K562 (cell line): ENCODE measurements at regions not wholly inside any gene's neighbourhood (a gene's known extent, or its start where the extent isn't known, plus 50 kb on each side); places are given as distances from the start of the nearest gene placed in this dataset.
"Not testable (repeated sequence)": the region's sequence is repeated elsewhere in the genome, so short reads cannot be mapped to it uniquely, and the experiment has no call there.

Experiments used
- ATAC-seq: fragments of 200-7000 bp; cut with Tn5 transposase; 3 replicates; pipeline ENCODE4 v1.9.1; 2020; ENCODE audit warnings: moderate library complexity
- BruUV-seq: library from RNA; stranded (reverse); fragments of 400-500 nt; replicated peaks from 2 replicates; lab custom pipeline; 2021; lab: Mats Ljungman, UMichigan
- CTCF ChIA-PET: fragments of 300-600 bp; formaldehyde crosslinking; extraction: SDS; loops from one replicate; lab custom pipeline; 2021; ENCODE audit warnings: low intra/inter-chr PET ratio; lab: Yijun Ruan, JAX
- POLR2A ChIA-PET: fragments of 300-600, 350-650 bp; sonication (Branson Sonifier 250); formaldehyde crosslinking; extraction: SDS; loops from one replicate; lab custom pipeline; 2021; ENCODE audit warnings: antibody characterized with exemption, inconsistent platforms; lab: Yijun Ruan, JAX
- DNase-seq, 4 experiments: peaks; one replicate each; pipeline versions ENCODE4 v3.0.0 to v3.0.0-alpha.2; 2011 to 2018; ENCODE audit warnings: low spot score in 3 of 4, mixed read lengths in 3 of 4; ENCODE audit errors: extremely low read depth in 1 of 4
- FAIRE-seq: peaks from 2 replicates; lab custom pipeline; 2011; peaks lifted over from hg19 to GRCh38; lab: Jason Lieb, UNC
- H2AFZ ChIP-seq: 2 replicates; pipeline ENCODE4 v1.6.0; 2011; ENCODE audit warnings: low read depth, low read length, control low read depth, inconsistent platforms
- H3K27ac ChIP-seq: fragments of 200-600 bp; 3 replicates; pipeline ENCODE4 v1.8.0; 2011; ENCODE audit warnings: low read depth, mild to moderate bottlenecking, control low read depth, inconsistent platforms, low read length, moderate library complexity, mixed read lengths; ENCODE audit errors: extremely low read depth
- H3K27me3 ChIP-seq, 2 experiments: fragments of 300-600 bp in 1 of 2; 2 replicates in 1 of 2; 3 replicates in 1 of 2; pipeline versions ENCODE4 v1.6.0 to v1.8.0; 2011; ENCODE audit warnings: inconsistent platforms in 2 of 2, low read length in 2 of 2, mild to moderate bottlenecking in 1 of 2, mixed read lengths in 1 of 2, moderate library complexity in 1 of 2; ENCODE audit not compliant: control insufficient read depth in 2 of 2, insufficient read depth in 2 of 2
- H3K36me3 ChIP-seq: fragments of 300-600 bp; 3 replicates; pipeline ENCODE4 v1.8.0; 2011; ENCODE audit warnings: mild to moderate bottlenecking, low read length, inconsistent platforms; ENCODE audit not compliant: control insufficient read depth, insufficient read depth
- H3K4me1 ChIP-seq, 2 experiments: fragments of 200-600 bp in 1 of 2; replicated peaks in 1 of 2; 2 replicates in 1 of 2; 3 replicates in 1 of 2; pipeline versions ENCODE4 v1.5.1 to v1.8.0; 2011; ENCODE audit warnings: inconsistent platforms in 2 of 2, low read length in 2 of 2, mild to moderate bottlenecking in 1 of 2, mixed read lengths in 1 of 2, moderate library complexity in 1 of 2; ENCODE audit not compliant: control insufficient read depth in 2 of 2, insufficient read depth in 2 of 2
- H3K4me2 ChIP-seq: 2 replicates; pipeline ENCODE4 v1.6.1; 2011; ENCODE audit warnings: low read length, control low read depth, inconsistent platforms, mixed read lengths; ENCODE audit not compliant: insufficient read depth
- H3K4me3 ChIP-seq: fragments of 200-600 bp; sonication (generic), shearing (Covaris generic); 2 replicates; pipeline ENCODE4 v1.5.1; 2016; ENCODE audit warnings: control low read depth, inconsistent platforms
- H3K79me2 ChIP-seq: fragments of 200-600 bp; 3 replicates; pipeline ENCODE4 v1.8.0; 2011; ENCODE audit warnings: low read length, inconsistent platforms; ENCODE audit not compliant: control insufficient read depth, insufficient read depth
- H3K9ac ChIP-seq, 2 experiments: 2 replicates each; pipeline versions ENCODE4 v1.6.0 to v1.6.1; 2011; ENCODE audit warnings: low read depth in 2 of 2, low read length in 2 of 2, control low read depth in 1 of 2, inconsistent platforms in 1 of 2, mild to moderate bottlenecking in 1 of 2, mixed read lengths in 1 of 2; ENCODE audit not compliant: insufficient read depth in 1 of 2
- H3K9me1 ChIP-seq: one replicate; pipeline ENCODE4 v1.6.0; 2011; ENCODE audit warnings: inconsistent platforms, mild to moderate bottlenecking, low read length, moderate library complexity; ENCODE audit not compliant: control insufficient read depth, insufficient read depth
- H3K9me3 ChIP-seq: replicated peaks from 2 replicates; pipeline ENCODE4 v1.5.1; 2011; ENCODE audit warnings: low read depth, low read length, inconsistent platforms; ENCODE audit not compliant: control insufficient read depth, insufficient read depth
- H4K20me1 ChIP-seq: replicated peaks from 2 replicates; pipeline ENCODE4 v1.6.1; 2011; ENCODE audit warnings: low read length, inconsistent platforms, mixed read lengths; ENCODE audit not compliant: control insufficient read depth, insufficient read depth
- SRF ChIP-seq, 2 experiments: fragments of 250-450, 450-650 bp in 1 of 2; sonication (Bioruptor Pico) in 1 of 2; sonication (generic) in 1 of 2; formaldehyde crosslinking; IDR thresholded peaks; 2 replicates each; pipeline versions ENCODE4 v1.5.0 to v1.5.1; 2020 to 2022; ENCODE audit warnings: mild to moderate bottlenecking in 1 of 2, missing genetic modification reagents in 1 of 2
- ZZZ3 ChIP-seq: fragments of 450-650 bp; IDR thresholded peaks from 2 replicates; pipeline ENCODE4 v1.6.1; 2016; ENCODE audit warnings: antibody characterized with exemption, mild to moderate bottlenecking, moderate library complexity
- WGBS: fragments of 100-300 bp; shearing (Covaris generic); methylation state at CpG from one replicate; pipeline ENCODE4 v1.1.6; 2016; ENCODE audit warnings: low coverage, mixed read lengths; ENCODE audit not compliant: insufficient coverage; ENCODE audit errors: missing lambda C conversion rate; 5-methylcytosine and 5-hydroxymethylcytosine counted together
- in situ Hi-C: fragments of 300-500 bp; cut with MboI; formaldehyde crosslinking; loops from 4 replicates; pipeline ENCODE4 v1.15.0; 2018; ENCODE audit warnings: inconsistent platforms, mixed read lengths
- intact Hi-C: fragments of 100-400 bp; cut with micrococcal nuclease; formaldehyde crosslinking; loops from 2 replicates; pipeline ENCODE4 v1.14.2; 2022

DNA sequence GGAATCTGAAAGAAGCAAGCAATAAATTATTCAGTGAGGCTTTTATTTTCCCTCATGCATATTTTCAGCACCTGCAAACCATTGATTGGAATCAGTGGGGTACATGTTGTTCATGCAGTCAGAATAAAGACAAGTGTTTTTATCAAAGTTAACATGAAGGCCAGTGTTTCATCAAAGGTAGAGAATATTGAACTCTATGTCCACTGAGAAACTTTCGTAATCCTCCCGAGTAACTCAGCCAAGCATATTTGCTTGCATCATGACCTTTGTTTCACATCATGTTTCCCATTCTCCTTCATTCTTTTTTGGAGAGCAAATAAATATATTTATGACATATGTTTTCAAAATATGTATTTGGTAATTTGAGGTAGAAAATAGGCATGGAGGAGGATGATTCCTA, 663.1 kb downstream of the SH2D4B start:
- FAIRE-seq: no peak
- intact Hi-C loops: no loop called here
- BruUV-seq: no TSS peak
- WGBS: 0% methylated on average over 2 of the region's 2 CpGs
- H3K4me3 ChIP-seq: no peak overlapping the region
- no peak for ATAC-seq
- H3K9me1 ChIP-seq: no peaks in the 10 kb centered on the region
- H3K79me2 ChIP-seq: no peaks in the 10 kb centered on the region
- TF ChIP-seq ZZZ3 (no peak), SRF (CRISPR knock-in tag; IDR thresholded peaks at IDR 0.05) (no peak)
- H3K9me3 ChIP-seq: no peaks in the 10 kb centered on the region
- no peak overlapping the region for H2AFZ ChIP-seq
- no peak overlapping the region for H3K4me2 ChIP-seq
- in situ Hi-C loops: no loop called here
- H4K20me1 ChIP-seq: no peaks in the 10 kb centered on the region
- H3K9ac ChIP-seq: no peak overlapping the region
- no peaks in the 10 kb centered on the region for H3K27me3 ChIP-seq
- no peaks in the 10 kb centered on the region for H3K4me1 ChIP-seq
- no peaks in the 10 kb centered on the region for H3K36me3 ChIP-seq
- ChIA-PET POLR2A (no interaction called here), CTCF (no interaction called here)
- no peak overlapping the region for H3K27ac ChIP-seq
- DNase-seq: no peak

DNA sequence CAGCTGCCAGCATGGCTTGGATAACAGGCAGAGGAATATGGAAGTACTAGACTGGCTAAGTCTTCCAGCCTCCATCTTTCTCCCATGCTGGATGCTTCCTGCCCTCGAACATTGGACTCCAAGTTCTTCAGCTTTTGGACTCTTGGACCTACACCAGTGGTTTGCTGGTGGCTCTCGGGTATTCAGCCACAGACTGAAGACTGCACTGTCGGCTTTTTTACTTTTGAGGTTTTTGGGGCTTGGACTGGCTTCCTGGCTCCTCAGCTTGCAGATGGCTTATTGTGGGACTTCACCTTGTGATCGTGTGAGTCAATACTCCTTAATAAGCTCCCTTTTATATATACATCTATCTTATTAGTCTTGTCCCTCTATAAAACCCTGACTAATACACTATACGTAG, 667.6 kb upstream of the NRG3 start:
- H3K4me2 ChIP-seq, DNase-seq, H3K9me1 ChIP-seq, H4K20me1 ChIP-seq, POLR2A ChIA-PET, H3K79me2 ChIP-seq, H3K36me3 ChIP-seq, H3K27me3 ChIP-seq, H3K27ac ChIP-seq, FAIRE-seq, H3K9me3 ChIP-seq, BruUV-seq, H3K9ac ChIP-seq, H3K4me3 ChIP-seq, H3K4me1 ChIP-seq, in situ Hi-C loops, ATAC-seq, intact Hi-C loops, H2AFZ ChIP-seq, CTCF ChIA-PET: not testable (repeated sequence)
- 6% methylated on average over 5 of the region's 5 CpGs for WGBS
